ENCODE measurements at regions not wholly inside any gene's neighbourhood (a gene's known extent, or its start where the extent isn't known, plus 50 kb on each side); places are given as distances from the start of the nearest gene placed in this dataset.

GRCh38 chr18:33517950-33518349 is 60.1 kb upstream of the ASXL3 start:
- no peak overlapping the region for H3K27ac ChIP-seq (replicated peaks)
- DNase-seq (ENCODE audit: low read depth in 1 of 2, low spot score in 1 of 2) = no peak

DNA sequence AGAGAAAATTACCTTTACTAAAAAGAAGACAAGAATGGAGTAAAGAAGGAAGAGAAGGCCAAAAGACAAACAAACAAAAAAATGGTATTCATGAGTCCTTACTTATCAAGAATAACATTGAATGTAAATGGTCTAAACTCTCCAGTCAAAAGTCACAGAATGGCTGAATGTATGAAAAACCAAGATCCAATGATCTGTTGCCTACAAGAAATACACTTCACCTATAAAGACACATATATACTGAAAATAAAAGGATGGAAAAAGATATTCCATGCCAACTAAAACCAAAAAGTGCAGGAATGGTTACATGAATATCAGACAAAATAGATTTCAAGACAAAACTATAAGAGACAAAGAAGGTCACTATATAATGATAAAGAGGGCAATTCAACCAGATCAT is 65.0 kb upstream of the ASXL3 start:
- no peak overlapping the region for H3K27ac ChIP-seq (replicated peaks)
- H3K4me3 ChIP-seq (replicated peaks; ENCODE audit: insufficient read depth, low read length) = no peak overlapping the region
- DNase-seq (ENCODE audit: low read depth in 1 of 2, low spot score in 1 of 2) = no peak
- TF ChIP-seq POLR2AphosphoS5 (IDR thresholded peaks at IDR 0.05; ENCODE audit: low read depth) = no peak
- no peak for TF ChIP-seq GABPA (IDR thresholded peaks at IDR 0.05; ENCODE audit: low read depth)
- TF ChIP-seq, protein P1, sequence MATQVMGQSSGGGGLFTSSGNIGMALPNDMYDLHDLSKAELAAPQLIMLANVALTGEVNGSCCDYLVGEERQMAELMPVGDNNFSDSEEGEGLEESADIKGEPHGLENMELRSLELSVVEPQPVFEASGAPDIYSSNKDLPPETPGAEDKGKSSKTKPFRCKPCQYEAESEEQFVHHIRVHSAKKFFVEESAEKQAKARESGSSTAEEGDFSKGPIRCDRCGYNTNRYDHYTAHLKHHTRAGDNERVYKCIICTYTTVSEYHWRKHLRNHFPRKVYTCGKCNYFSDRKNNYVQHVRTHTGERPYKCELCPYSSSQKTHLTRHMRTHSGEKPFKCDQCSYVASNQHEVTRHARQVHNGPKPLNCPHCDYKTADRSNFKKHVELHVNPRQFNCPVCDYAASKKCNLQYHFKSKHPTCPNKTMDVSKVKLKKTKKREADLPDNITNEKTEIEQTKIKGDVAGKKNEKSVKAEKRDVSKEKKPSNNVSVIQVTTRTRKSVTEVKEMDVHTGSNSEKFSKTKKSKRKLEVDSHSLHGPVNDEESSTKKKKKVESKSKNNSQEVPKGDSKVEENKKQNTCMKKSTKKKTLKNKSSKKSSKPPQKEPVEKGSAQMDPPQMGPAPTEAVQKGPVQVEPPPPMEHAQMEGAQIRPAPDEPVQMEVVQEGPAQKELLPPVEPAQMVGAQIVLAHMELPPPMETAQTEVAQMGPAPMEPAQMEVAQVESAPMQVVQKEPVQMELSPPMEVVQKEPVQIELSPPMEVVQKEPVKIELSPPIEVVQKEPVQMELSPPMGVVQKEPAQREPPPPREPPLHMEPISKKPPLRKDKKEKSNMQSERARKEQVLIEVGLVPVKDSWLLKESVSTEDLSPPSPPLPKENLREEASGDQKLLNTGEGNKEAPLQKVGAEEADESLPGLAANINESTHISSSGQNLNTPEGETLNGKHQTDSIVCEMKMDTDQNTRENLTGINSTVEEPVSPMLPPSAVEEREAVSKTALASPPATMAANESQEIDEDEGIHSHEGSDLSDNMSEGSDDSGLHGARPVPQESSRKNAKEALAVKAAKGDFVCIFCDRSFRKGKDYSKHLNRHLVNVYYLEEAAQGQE (IDR thresholded peaks at IDR 0.05; ENCODE audit: insufficient replicate concordance, low read depth) = no peak
- no peak for TF ChIP-seq CTCF (IDR thresholded peaks at IDR 0.05; ENCODE audit: insufficient read depth, low read length)
- TF ChIP-seq SPI1 (IDR thresholded peaks at IDR 0.05; ENCODE audit: borderline replicate concordance, low read depth) = no peak
- H3K27me3 ChIP-seq (ENCODE audit: insufficient read depth, poor library complexity, severe bottlenecking) = no peaks in the 10 kb centered on the region

More at GRCh38 chr18:33517950-33518349, 60.1 kb upstream of the ASXL3 start:
- TF ChIP-seq, protein P1 (IDR thresholded peaks at IDR 0.05; ENCODE audit: insufficient replicate concordance, low read depth) = no peak
- TF ChIP-seq POLR2AphosphoS5 (IDR thresholded peaks at IDR 0.05; ENCODE audit: low read depth) (no peak), SPI1 (IDR thresholded peaks at IDR 0.05; ENCODE audit: borderline replicate concordance, low read depth) (no peak), GABPA (IDR thresholded peaks at IDR 0.05; ENCODE audit: low read depth) (no peak), CTCF (IDR thresholded peaks at IDR 0.05; ENCODE audit: insufficient read depth, low read length) (no peak)
- no peaks in the 10 kb centered on the region for H3K27me3 ChIP-seq (ENCODE audit: insufficient read depth, poor library complexity, severe bottlenecking)
- H3K4me3 ChIP-seq (replicated peaks; ENCODE audit: insufficient read depth, low read length) = no peak overlapping the region

GRCh38 chr18:33507019-33507418 is 66.5 kb upstream of the CCDC178 start:
- no peak for TF ChIP-seq SPI1 (IDR thresholded peaks at IDR 0.05; ENCODE audit: borderline replicate concordance, low read depth)
- no peak for TF ChIP-seq GABPA (IDR thresholded peaks at IDR 0.05; ENCODE audit: low read depth)
- TF ChIP-seq, protein P1 (IDR thresholded peaks at IDR 0.05; ENCODE audit: insufficient replicate concordance, low read depth) = no peak
- no peak for TF ChIP-seq CTCF (IDR thresholded peaks at IDR 0.05; ENCODE audit: insufficient read depth, low read length)
- TF ChIP-seq POLR2AphosphoS5 (IDR thresholded peaks at IDR 0.05; ENCODE audit: low read depth) = no peak
- Histone ChIP-seq H3K4me3 (replicated peaks; ENCODE audit: insufficient read depth, low read length) (no peak overlapping the region), H3K27ac (replicated peaks) (no peak overlapping the region), H3K27me3 (ENCODE audit: insufficient read depth, poor library complexity, severe bottlenecking) (no peaks in the 10 kb centered on the region)
- DNase-seq (ENCODE audit: low read depth in 1 of 2, low spot score in 1 of 2) = no peak

Data from HL-60 (cell line).